GM19328 (cell line): ENCODE measurements at regions not wholly inside any gene's neighbourhood (a gene's known extent, or its start where the extent isn't known, plus 50 kb on each side); places are given as distances from the start of the nearest gene placed in this dataset.
"Not testable (repeated sequence)": the region's sequence is repeated elsewhere in the genome, so short reads cannot be mapped to it uniquely, and the experiment has no call there.

Source experiments
- ATAC-seq: cut with Tn5 transposase; IDR thresholded peaks from one replicate; pipeline ENCODE4 v1.9.1; 2021; ENCODE audit warnings: mild to moderate bottlenecking, moderate library complexity; ENCODE audit not compliant: unreplicated experiment

- no peak for ATAC-seq
Observed at GRCh38 chr4:169934794-169935429, 91.3 kb downstream of the MFAP3L start.

GRCh38 chr4:169933531-169933930 lies 92.7 kb downstream of the MFAP3L start:
- ATAC-seq: no peak

DNA sequence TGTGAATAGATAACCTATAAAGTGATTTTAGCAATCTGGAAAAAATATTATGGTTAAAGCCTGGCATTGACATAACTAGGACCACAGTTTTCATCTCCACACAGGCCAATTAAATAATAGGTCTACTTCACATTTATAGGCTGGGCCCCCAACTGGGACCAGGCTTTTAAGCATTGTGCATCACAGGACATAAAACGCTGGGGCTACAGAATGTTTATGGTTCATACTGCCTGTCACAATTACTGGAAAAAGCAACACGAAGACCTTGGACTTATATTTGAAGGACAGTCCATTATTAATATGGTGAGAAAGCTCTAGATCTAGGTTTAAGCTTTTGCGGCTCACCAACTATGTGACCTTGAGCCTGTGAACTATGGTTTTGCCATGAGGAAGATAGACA lies 94.2 kb downstream of the MFAP3L start:
- no peak for ATAC-seq

DNA sequence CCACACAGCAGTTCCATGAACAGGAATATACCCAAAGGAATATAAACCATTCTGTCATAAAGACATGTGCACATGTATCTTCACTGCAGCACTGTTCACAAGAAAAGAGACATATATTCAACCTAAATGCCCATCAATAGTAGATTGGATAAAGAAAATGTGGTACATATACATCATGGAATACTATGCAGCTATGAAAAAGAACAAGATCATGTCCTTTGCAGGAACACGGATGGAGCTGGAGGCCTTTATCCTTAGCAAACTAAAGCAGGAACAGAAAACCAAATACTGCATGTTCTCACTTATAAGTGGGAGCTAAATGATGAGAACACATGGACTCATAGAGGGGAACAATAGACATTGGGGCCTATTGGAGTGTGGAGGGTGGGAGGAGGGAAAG lies 95.4 kb downstream of the MFAP3L start:
- ATAC-seq: not testable (repeated sequence)

DNA sequence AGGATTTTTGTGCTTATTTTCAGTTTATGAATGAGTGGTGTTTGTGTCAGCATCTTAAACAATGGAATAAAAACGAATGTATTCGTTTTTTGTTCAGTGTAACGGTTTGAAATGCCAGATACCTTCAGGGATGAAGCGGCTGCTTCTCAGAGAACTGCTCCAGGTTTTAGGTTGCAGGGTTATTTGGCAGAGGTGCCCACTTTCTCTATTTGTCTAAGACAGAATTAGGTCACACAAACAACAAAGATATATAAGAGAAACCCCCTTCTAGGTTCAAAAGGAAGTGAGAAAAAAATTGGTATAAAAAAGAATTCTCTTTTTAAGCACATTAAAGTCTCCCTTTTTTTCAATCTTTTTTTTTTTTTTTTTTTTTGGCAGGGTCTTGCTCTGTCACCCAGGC lies 98.9 kb downstream of the MFAP3L start:
- ATAC-seq: no peak

DNA sequence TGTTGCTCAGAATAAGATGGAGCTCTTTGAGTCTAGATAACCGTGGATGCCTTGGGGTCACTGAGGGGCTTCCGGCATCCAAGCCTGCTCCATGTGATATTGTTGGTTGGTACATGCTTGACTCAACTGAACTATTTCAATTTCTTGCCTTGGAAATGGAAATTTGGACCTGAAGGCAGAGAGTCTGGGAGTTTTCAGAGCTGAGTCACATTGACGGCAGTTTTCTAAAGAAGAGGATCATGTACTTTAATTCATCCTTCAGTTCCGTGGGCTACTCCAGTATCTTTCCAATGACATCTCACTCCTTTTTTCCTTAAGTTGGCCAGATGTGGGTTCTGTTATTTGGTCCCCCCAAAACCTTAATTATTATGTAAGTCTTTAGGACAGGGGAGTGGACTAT lies 100.5 kb downstream of the MFAP3L start:
- ATAC-seq: no peak

DNA sequence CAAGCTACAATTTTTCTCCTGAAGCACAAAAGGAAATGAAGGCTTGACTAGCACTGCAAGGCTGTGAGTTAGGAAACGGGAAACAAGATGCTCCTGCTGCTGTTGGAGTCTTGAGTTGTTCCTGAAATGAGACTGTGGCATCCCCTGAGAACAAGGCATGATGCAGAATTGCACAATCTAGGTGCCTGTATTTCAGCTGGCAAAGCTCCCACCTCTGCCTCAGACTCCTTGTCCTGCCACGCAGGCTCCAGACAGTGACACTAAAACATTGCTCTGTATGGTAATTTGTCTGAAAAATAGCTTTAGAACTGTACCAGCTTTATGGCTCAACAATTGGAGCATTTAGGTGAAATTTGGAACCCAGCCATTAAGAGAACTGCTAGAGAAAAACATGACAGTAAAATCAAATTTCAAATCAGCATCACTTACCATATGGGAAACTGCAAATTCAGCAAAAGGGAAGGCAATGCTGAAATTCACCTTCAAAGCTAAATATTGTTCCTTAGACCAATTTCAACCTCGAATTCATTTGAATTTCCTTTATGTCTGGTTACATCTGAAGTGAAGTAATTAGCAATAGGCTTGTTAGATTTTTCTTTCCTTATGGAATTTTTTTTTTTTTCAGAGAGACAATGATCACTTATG lies 103.4 kb downstream of the MFAP3L start:
- ATAC-seq: no peak

DNA sequence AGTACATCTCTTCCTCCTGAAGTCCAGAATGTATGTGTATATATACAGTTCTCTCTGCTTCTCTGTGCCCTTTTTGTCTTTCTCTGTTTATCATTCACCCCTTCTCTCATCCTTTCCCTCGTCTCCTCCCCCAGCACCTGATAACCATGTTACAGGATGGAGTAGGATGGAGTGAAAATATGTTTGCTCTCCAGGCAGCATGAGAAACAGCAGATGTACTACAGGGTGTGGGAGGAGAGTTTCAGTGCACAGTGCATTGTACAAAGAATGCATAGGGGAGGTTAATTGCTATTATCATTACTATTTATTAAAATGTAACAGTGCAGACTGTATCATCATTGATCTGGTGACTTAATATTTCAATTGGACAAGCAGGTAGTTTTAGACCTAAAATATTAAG lies 104.5 kb downstream of the MFAP3L start:
- ATAC-seq: no peak

DNA sequence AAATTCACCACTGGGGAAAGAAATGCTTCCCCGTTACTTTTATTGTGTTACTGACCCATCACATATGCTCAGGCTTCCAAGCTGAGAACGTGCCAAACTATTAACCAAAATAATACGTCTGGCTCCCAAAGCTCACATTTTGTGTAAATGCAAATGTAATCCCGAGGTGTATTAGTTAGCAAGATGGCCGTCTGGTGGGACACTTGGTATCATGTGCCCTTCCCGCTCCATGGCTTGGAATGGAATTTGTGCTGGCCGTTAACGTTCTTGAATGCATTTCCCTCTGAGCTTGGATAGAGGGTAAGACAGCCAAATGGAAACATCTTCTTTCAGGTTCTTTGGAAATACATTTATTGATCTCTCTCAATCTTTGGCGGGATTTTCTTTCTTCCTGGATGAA lies 105.0 kb downstream of the MFAP3L start:
- ATAC-seq: no peak

GRCh38 chr4:169919194-169920124 lies 106.7 kb downstream of the MFAP3L start:
- not testable (repeated sequence) for ATAC-seq

GRCh38 chr4:169915545-169915944 lies 110.7 kb downstream of the MFAP3L start:
- no peak for ATAC-seq

DNA sequence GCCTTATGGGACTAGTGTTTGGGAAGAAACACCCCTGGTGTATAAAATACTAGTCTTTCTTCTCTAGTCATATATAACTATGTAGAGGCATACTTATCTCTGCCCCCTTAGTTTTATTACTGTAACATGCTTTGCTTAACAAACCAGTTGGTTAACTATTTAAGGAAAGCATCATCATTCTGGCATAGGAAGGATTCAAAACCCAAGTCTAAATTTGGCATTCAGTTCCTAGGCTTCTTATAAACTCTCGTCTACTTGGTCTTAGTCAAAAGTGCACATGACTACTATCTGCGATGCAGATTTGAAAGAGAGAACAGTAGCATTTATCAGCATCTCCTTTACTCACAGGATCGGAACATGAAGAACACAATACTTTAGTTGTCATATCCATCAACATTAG lies 111.3 kb downstream of the MFAP3L start:
- ATAC-seq: no peak

DNA sequence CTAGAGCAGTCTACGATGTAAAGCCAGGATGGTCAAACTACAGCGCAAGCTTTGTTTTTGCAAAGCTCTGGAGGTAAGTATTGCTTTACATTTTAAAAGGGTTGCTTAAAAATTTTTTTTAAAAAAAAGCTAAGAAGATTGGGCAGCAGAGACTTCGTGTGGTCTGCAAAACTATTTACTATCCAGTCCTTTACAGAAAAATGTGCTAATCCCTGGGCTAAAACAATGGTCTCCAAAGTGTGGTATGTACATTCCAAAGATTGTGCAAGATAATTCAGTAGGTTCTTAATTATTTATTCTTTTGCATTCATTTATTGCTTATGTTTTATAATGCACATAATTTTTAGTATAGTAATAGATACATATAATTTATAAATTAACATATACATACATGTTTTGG lies 113.2 kb downstream of the MFAP3L start:
- ATAC-seq: no peak

DNA sequence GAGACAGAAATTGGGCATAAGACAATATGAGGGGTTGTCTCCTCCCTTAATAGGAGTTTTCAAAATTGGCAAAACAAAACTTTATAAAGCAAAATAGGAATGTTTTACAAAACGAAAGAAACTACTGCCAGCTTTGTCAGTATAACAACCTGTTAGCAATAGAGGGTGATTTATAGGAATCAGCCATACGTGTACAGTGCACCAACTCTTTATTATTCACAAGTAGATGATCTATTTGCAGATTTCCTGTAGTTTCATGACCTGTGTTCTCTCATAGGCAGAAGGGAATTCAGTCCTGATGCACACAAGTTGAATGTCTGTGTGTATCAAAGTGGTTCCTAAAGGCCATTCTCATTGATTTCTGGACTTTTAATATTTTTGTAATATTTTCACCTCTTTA lies 116.3 kb downstream of the MFAP3L start:
- ATAC-seq: no peak

DNA sequence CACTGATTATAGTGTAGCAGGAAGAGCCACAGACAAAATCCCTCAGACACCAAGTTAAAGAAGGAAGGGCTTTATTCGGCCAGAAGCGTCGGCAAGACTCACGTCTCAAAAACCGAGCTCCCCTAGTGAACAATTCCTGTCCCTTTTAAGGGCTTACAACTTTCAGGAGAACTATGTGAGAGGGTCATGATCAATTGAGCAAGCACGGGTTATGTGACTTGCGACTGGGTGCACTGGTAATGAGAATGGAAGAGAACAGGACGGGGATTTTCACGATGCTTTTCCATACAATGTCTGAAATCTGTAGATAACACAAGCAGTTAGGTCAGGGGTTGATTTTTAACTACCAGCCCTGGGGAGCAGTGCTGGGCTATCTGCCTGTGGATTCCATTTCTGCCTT lies 116.7 kb downstream of the MFAP3L start:
- ATAC-seq: no peak

DNA sequence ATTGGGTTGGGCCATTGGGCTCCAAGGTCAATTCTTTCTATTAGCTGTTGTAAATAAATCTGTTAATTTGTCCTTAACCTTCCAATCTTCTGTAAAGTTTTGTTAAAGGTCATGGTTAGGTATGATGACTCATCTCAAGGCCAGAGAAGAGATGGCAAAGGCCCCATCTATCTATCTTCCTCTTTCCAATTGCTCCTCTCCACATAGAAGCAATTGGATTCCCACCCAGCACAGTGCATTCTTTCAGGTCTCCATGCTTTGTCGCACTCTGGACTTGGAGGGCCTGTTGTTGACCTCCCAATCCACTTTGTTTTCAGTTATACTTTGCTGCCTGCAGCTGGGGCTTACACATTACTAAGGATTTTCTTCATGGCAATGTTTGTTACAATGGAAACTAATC lies 118.5 kb downstream of the MFAP3L start:
- ATAC-seq: no peak

DNA sequence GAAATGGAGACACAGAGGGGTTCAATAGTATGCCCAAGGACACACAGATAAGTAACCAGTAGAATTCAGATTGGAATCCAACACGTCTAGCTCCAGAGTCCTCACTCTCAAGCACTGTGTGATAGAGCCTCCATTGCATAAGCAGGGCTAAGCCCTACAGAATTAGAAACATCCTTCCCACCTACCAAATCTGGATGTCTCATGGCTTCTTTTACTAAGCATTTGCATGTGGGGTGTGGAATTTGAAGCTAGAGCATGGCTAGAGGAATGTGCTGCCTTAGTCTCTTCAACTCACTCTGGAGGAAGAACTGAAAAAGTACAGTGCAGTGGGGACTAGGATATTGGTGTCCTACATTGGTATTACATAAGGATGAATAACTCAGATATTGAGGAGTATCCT lies 119.4 kb downstream of the MFAP3L start:
- no peak for ATAC-seq

- no peak for ATAC-seq
Observed at GRCh38 chr4:169906104-169906503, 120.1 kb downstream of the MFAP3L start.

GRCh38 chr4:169902658-169903345 lies 123.4 kb downstream of the MFAP3L start:
- ATAC-seq: no peak

DNA sequence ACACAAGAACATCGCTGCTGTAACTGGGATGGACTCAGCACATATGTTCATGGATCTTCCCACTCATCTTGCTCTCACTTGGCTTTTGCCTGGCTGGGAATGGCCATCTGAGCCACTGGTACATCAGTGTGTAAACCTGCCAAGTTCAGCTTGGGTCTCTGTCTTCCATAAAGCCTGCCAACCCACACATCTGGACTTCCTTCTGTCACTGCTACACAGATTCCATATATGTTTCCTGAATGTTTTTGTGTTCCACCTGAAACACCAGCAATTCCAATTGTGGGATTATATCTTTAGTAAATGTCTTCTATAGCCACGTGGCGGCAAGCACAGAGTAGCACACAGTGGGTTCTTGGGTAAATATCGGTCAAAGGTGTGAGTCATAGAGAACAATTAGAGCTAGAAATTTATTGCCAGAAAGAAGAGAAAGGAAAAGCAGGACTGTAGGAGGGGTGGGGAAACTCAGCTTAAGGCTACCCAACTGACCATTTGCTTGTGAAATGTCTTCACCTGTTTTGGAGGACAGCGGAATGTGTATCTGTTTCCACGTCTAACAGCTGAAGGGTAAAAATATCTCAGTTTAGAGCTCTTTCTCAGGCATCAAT lies 125.9 kb downstream of the MFAP3L start:
- no peak for ATAC-seq

DNA sequence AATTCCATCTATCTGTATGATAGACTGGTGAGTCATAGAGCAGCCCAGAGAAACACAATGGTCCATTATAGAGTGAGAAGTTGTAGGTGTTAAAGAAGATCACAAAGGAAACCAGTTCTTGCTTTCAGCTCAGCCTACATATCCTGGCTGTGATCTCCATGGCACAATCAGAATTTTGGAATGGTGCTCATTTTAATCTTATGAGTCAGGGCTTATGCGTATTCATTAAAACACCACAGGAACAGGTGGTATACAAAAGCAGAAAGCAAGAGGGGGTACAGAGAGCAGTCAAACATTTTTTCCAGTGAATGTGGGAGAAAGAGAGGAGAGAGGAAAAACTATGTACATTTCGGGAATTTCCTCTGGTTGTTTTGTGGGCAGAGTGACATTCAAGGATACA lies 126.9 kb downstream of the MFAP3L start:
- ATAC-seq: no peak
